NCI-H526 (cell line): ENCODE measurements at regions not wholly inside any gene's neighbourhood (a gene's known extent, or its start where the extent isn't known, plus 50 kb on each side); places are given as distances from the start of the nearest gene placed in this dataset.
"Not testable (repeated sequence)": the region's sequence is repeated elsewhere in the genome, so short reads cannot be mapped to it uniquely, and the experiment has no call there.

ENCODE experiments used
- DNase-seq, 2 experiments: peaks; one replicate each; lab custom pipeline; 2025; lab: John Stamatoyannopoulos, UW

DNA sequence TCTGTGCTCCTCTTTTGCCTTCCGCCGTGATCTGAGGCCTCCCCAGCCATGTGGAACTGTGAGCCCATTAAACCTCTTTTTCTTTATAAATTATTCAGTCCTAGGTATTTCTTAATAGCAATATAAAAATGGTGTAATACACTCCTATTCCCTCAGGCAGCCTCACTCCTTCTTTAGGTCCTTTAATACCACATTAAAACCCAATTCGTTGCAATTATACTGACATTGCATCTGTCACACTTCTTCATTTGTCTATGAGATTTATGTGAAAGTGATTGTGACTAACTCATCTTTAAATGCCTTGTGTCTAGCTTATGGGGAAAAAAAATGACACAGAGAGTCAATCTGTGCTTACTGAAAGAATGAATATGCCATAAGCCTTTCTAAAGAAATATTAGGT, 1035.2 kb upstream of the SLIT2 start:
- no peak for DNase-seq

- peak; percentile 33 to 59 for DNase-seq
Observed at GRCh38 chr4:19214591-19215186, 1037.0 kb upstream of the SLIT2 start.

DNA sequence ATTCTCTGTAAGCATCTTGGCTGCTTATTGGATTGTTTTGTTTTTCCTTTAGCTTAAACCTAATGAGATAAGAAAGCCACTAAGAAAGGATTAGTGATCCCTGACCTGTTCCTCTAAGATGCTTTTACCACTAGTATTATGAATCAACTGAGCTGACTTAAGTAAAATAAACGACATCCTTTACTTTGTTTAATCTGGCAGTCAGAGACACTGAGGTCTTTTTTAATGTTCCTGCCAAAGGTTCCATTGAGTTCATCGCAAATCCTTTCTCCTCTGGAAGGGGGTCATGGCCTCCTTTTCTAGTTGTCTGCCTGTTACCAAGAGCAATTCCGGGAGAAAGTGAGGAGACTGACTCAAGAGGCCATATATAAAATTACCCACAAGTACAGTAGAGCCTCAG, 1038.3 kb upstream of the SLIT2 start:
- no peak for DNase-seq

- no peak for DNase-seq
Observed at GRCh38 chr4:19205853-19206252, 1045.9 kb upstream of the SLIT2 start.

DNA sequence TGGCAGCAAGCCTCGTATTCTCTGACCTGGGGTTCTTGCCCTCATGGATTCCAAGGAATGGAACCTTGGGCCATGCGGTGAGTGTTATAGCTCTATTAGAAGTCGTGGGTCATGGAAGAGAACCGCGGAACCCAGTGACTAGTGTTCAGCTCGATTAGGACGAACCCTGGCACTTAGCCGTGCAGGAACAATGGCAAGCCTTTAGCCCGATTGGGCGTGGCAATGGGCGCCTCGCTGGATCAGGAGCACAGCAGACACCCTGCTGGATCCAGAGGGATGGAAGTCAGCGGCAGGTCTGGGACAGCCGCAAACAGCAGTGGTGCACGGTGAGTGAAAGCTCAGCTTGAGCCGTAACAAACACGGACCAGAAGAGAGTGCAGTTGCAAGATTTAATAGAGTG, 1053.9 kb upstream of the SLIT2 start:
- DNase-seq = not testable (repeated sequence)

- DNase-seq = no peak
Observed at GRCh38 chr4:19195696-19196095, 1056.0 kb upstream of the SLIT2 start.

- no peak for DNase-seq
Observed at GRCh38 chr4:19194672-19195071, 1057.0 kb upstream of the SLIT2 start.

GRCh38 chr4:19193274-19193981, 1058.3 kb upstream of the SLIT2 start:
- DNase-seq = no peak

DNA sequence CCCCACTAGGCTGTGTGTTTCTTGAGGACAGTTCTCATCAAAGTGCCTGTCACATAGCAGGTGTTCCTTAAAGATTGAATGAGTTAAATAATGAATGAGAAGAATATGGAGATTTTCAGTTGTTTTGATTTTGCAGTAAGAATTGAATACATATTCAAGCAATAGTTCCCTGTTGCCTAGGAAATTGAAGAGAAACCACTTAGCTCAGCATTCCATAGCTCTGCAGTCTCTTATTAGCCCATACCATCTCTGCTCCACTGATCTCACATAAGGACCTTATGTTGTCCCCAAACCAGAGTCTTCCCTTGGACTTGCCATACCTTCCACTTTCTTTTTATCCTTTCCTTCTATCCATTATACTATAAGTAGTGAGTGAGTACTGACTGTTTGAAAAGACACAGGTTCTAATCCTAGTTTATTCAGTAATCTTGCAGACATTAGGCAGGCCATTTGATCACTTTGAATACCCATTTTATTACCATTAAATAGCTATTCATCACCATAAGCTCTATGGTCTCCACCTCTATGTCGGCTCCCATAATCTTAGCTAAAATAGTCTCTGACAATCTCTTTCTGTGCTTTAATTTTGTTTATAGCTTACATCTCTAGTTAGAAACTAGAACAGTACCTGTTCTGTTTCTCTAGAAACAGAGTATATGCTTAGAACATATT, 1059.6 kb upstream of the SLIT2 start:
- no peak for DNase-seq

DNA sequence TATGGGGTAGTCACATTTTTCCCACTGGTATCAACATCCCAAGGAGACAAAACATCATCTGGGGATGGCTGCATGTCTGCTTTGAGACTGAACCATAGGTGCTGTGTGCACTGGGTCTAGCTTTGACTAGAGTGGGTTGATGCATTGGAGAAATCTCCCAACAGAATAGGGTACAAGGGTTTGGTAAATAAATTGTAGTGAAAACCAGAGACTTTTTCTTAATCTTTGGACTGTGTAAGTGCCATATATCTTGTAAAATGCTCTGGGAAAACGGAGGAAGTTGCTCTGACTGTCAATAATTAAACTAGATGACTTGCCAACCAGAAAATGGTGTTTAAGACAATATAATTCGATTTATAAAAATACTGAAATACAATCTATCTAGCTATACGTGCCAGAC, 1064.0 kb upstream of the SLIT2 start:
- DNase-seq = no peak

GRCh38 chr4:19187096-19187495, 1064.6 kb upstream of the SLIT2 start:
- DNase-seq = no peak

- DNase-seq = peak; percentile 17 to 37
Observed at GRCh38 chr4:19181631-19182030, 1070.1 kb upstream of the SLIT2 start.

GRCh38 chr4:19178835-19179234, 1072.9 kb upstream of the SLIT2 start:
- DNase-seq = no peak

DNA sequence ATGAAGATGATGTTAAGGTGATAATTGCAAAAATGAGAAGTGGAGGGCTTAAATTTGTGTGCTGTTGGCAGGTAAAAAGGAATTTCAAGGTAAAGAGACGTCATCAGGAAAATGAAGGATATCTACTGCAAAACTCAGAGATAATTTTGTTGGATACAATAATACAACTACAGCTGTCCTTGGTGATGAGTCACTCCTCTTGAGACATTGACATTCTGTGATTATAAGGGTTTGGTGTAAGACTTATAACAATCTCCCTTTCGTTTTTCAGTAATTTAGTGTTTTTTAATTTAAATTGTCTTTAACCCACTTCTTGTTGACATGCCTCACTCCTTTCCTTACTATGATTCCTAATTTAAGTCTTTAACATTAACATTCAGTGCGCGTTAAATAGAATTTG, 1074.1 kb upstream of the SLIT2 start:
- no peak for DNase-seq

DNA sequence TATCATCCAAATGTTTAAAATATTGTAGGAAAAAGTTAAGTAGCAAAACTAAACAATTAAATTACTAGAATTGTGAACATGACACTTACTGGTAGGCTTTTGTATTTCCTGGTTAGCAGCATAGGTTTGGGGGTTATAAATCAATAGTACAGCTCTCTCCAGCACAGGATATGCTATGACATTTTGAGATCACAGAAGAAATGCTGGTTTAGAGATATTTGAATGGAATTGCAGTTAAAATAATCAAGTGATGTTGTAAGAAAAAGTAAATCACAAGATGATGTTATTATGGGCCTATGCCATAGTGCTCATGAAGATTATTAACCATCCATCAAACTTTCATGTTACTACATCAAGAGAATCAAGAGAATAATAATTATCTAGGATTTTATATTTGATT, 1079.9 kb upstream of the SLIT2 start:
- DNase-seq = no peak

- no peak for DNase-seq
Observed at GRCh38 chr4:19167311-19167710, 1084.4 kb upstream of the SLIT2 start.

- no peak for DNase-seq
Observed at GRCh38 chr4:19164334-19164733, 1087.4 kb upstream of the SLIT2 start.

DNA sequence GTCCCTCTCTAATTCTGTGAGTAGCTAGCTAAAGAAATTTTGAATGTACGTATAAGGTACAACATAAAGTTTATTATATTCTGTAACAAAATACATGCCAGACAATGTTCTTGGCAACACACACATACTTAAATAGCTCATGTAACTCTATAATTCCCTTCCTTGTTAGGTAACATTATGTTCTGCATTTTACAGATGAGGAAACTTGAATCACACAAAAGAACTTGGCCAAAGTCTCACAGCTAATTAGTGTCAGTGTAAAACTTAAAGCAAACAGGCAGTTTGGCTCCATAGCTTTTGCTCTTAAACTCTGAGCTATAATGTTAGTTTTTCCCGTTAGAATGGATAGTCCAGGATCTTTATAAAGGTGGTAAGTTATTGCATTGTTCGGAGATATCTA, 1091.8 kb upstream of the SLIT2 start:
- DNase-seq = no peak

DNA sequence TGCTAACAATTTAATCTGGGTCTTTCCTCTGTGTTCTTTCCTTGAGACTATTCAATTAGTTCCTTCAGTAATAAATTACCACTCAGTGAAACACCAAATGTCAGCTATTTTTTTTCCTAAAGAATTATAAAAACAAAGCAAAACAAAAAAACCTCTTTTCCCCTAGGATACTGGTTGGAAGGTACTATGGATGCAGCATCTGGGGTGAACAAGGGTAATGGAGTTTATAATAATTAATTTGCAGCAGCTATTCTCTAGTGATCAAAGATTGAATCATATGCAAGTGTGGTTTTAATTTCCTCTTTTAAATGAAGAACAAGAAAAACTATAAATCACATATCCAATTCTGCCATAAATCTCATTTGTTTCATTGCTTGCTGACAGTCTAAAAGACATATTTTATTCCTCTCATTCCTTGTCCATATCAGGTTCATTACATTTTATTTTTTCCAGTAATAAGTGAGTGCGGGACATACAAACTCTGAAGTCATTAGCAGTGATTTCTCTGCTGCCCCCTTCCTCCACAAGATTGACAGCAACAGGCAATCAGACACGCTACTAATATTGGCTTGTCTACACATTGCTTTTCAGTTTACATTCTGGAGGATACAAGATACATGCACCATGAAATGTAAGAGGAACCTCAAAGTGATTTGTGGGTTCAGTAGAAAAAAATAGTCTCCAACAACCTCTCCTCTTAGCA, 1093.4 kb upstream of the SLIT2 start:
- no peak for DNase-seq

DNA sequence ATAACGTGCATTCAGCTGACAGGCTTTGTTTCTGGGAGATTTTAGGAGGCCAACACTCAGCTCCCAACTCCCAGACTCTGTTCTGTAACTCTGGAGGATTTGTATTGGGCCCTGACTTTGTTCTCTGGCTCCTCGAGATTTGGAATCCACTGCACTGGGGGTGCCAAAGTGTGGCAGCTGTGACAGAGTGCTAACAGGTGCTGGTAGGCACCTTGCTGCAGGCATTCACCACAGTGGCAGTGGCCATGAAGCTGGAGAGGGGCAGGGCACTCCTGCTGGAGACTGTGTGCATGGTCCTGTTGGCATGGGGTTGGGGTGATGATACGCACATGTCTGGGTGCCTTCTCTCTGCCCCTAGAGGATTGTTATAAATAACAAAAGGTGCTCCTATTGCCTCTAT, 1094.9 kb upstream of the SLIT2 start:
- no peak for DNase-seq

DNA sequence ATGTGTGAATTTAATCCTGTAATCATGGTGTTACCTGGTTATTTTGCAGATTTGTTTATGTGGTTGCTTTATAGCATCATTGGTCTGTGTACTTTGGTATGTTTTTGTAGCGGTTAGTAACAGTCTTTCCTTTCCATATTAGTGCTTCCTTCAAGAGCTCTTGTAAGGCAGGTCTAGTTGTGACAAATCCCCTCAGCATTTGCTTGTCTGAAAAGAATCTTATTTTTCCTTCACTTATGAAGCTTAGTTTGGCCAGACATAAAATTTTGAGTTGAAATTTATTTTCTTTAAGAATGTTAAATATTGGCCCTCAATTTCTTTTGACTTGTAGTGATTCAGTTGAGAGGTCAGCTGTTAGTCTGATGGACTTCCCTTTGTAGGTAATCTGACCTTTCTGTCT, 1096.1 kb upstream of the SLIT2 start:
- DNase-seq = no peak

DNA sequence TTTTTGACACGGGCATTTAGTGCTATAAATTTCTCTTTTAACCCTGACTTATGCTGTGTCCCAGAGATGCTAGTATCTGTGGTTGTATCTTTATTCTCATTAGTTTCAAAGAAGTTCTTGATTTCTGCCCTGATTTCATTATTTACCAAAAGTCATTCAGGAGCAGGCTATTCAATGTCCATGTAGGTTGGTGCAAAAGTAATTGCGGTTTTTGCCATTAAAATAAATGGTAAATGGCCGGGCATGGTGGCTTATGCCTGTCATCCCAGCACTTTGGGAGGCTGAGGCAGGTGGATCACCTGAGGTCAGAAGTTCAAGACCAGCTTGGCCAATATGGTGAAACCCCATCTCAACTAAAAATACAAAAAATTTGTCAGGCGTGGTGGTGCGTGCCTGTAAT, 1097.4 kb upstream of the SLIT2 start:
- not testable (repeated sequence) for DNase-seq

- no peak for DNase-seq
Observed at GRCh38 chr4:19152264-19152663, 1099.4 kb upstream of the SLIT2 start.
